Skeletal muscle satellite cell (primary cell): ENCODE measurements at regions not wholly inside any gene's neighbourhood (a gene's known extent, or its start where the extent isn't known, plus 50 kb on each side); places are given as distances from the start of the nearest gene placed in this dataset.
"Not testable (repeated sequence)": the region's sequence is repeated elsewhere in the genome, so short reads cannot be mapped to it uniquely, and the experiment has no call there.

Experiments used
- H3K27me3 ChIP-seq: 2 replicates; pipeline ENCODE4 v1.7.0; 2013; ENCODE audit warnings: low read length; ENCODE audit not compliant: control insufficient read depth, insufficient read depth
- H3K36me3 ChIP-seq: 2 replicates; pipeline ENCODE4 v1.7.0; 2013; ENCODE audit warnings: mild to moderate bottlenecking, control low read depth, low read length; ENCODE audit not compliant: insufficient read depth
- H3K4me1 ChIP-seq: 2 replicates; pipeline ENCODE4 v1.7.0; 2013; ENCODE audit warnings: low read length; ENCODE audit not compliant: control insufficient read depth, insufficient read depth
- H3K4me2 ChIP-seq: 2 replicates; pipeline ENCODE4 v1.7.0; 2013; ENCODE audit warnings: mild to moderate bottlenecking, low read length
- H3K4me3 ChIP-seq: 2 replicates; pipeline ENCODE4 v1.7.0; 2013; ENCODE audit warnings: low read length
- H3K9ac ChIP-seq: 2 replicates; pipeline ENCODE4 v1.7.0; 2013; ENCODE audit warnings: mild to moderate bottlenecking, low read depth, low read length, moderate library complexity
- H3K9me3 ChIP-seq: replicated peaks from 2 replicates; pipeline ENCODE4 v1.7.0; 2013; ENCODE audit warnings: mild to moderate bottlenecking, control low read depth, low read length

DNA sequence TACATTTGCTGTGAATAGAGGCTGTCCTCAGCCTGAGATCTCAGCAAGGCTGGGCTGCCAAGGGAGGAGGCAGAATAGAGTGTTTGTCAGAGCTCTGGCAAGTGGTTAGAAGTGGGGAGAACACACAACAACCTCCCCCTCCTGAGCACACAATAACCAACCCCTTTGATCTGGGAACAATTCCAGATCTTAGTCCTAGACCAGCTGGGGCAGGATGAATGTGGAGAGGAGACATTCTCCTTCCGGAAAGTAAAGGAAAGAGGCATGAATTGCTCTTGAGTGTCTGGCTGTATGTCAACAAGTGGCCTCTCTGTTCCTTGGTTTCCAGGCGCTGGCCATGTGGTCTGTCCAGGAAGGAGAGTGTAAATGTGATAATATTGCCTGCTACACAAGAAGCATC, 114.9 kb upstream of the TMTC4 start:
- Histone ChIP-seq H3K4me3 (no peak overlapping the region), H3K36me3 (no peaks in the 10 kb centered on the region), H3K27me3 (peaks cover 6% of the 10 kb centered on the region), H3K4me2 (no peak overlapping the region), H3K4me1 (no peaks in the 10 kb centered on the region), H3K9ac (no peak overlapping the region), H3K9me3 (no peaks in the 10 kb centered on the region)

DNA sequence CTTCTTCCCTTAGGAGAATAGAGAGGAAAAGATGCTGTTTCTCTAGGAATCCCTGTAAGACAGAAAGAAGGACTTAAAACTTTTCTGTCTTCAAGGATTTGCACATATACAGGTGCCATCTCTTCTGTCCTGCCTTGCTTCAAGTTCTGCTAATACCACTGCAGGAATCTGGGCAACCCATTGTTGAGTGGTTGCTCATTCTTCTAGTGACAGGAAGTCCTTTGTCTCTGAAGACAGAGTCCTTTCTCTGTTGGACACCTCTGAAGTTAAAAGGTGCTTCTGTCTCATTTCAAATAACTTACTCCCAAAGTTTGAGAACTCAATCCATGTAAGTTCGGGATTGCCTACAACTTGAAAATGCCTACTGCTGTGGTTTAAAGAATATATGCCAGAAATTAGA, 114.4 kb upstream of the TMTC4 start:
- no peak overlapping the region for H3K4me2 ChIP-seq
- H3K9ac ChIP-seq = no peak overlapping the region
- H3K36me3 ChIP-seq = no peaks in the 10 kb centered on the region
- peaks cover 6% of the 10 kb centered on the region for H3K27me3 ChIP-seq
- H3K9me3 ChIP-seq = no peaks in the 10 kb centered on the region
- H3K4me3 ChIP-seq = no peak overlapping the region
- H3K4me1 ChIP-seq = no peaks in the 10 kb centered on the region

DNA sequence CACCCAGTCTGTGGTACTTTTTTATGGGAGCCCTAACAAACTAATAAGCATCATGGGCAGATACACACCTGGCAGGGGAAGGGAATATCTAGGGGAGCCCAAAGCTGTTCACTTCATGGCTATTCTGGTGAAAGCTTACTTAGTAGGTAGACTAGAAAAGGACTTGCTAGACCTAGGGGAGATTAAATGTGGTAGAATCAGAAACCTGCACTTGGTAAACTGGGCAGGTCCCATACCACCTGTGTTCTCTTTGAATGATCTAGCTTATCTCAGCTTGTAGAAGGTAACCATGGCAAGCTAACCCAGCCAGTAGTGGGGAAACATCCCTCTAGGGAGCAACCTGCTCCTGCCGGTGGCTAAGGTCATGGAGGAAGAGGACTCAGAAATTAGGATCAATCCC, 113.9 kb upstream of the TMTC4 start:
- H3K9me3 ChIP-seq = no peaks in the 10 kb centered on the region
- H3K27me3 ChIP-seq = peaks cover 6% of the 10 kb centered on the region
- H3K4me1 ChIP-seq = no peaks in the 10 kb centered on the region
- no peak overlapping the region for H3K4me3 ChIP-seq
- no peaks in the 10 kb centered on the region for H3K36me3 ChIP-seq
- H3K9ac ChIP-seq = no peak overlapping the region
- H3K4me2 ChIP-seq = no peak overlapping the region

DNA sequence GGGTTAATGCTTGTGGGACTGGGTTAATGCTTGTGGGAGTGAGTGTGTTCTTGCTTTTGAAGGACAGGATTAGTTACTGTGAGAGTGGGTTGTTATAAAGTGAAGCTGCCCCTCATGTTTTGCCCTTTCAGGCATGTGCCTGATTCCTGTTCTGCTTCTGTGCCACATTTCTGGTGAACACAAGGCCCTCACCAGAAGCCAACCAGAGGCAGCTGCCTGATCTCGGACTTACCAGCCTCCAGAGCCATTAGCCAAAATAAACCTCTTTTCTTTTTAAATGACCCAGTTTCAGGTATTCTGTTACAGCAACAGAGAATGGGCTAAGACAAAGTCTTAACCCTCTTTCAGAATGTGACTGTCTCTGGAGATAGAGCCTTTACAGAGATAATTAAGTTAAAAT, 113.3 kb upstream of the TMTC4 start:
- Histone ChIP-seq H3K4me2 (no peak overlapping the region), H3K36me3 (no peaks in the 10 kb centered on the region), H3K27me3 (peaks cover 6% of the 10 kb centered on the region)

DNA sequence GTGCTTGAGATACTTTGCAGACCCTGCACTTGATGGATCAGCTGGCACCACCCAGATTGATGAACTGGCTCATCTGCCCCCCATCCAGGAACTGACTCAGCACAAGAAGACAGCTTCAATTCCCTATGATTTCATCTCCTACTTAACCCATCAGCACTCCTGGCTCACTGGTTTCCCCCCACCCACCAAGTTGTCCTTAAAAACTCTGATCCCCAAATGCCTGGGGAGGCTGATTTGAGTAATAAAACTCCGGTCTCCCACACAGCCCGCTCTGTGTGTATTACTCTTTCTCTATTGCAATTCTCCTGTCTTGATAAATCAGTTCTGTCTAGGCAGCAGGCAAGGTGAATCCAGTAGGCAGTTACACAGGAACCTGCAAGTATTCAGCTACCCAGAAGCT, 102.1 kb upstream of the TMTC4 start:
- H3K9me3 ChIP-seq, H3K4me2 ChIP-seq, H3K9ac ChIP-seq, H3K4me3 ChIP-seq, H3K27me3 ChIP-seq, H3K36me3 ChIP-seq, H3K4me1 ChIP-seq: not testable (repeated sequence)

More for the DNA sequence above, 113.3 kb upstream of the TMTC4 start:
- Histone ChIP-seq H3K9me3 (no peaks in the 10 kb centered on the region), H3K4me1 (no peaks in the 10 kb centered on the region), H3K4me3 (no peak overlapping the region), H3K9ac (no peak overlapping the region)

DNA sequence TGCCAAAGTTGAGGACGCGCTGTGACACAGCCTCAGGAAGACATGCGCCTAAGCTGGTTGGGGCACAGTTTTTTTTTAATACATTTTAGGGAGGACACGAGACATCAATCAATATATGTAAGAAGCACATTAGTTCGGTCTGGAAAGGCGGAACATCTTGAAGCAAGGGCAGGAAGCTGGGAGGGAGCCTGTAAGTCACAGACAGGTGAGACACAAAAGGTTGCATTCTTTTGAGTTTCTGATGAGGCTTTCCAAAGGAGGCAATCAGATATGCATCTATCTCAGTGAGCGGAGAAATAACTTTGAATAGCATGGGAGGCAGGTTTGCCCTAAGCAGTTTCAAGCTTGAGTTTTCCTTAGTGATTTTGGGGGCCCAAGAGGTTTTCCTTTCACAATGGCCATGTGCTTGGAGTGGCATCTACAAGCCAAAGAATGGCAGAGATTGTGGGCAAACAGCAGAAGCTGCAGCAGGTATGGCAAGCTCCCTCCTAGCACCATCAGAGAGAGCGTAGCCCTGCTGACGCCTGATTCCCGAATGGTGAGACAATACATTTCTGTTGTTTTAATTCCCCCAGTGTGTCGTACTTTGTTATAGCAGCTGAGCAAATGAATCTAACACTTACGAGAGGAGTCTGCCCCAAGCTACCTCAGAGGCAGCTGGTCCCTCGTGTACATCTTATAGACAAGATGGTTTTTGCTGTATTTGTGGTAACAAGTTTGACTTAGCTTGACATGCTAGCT, 99.5 kb upstream of the TMTC4 start:
- Histone ChIP-seq H3K9me3 (no peaks in the 10 kb centered on the region), H3K36me3 (no peaks in the 10 kb centered on the region), H3K4me2 (no peak overlapping the region)

DNA sequence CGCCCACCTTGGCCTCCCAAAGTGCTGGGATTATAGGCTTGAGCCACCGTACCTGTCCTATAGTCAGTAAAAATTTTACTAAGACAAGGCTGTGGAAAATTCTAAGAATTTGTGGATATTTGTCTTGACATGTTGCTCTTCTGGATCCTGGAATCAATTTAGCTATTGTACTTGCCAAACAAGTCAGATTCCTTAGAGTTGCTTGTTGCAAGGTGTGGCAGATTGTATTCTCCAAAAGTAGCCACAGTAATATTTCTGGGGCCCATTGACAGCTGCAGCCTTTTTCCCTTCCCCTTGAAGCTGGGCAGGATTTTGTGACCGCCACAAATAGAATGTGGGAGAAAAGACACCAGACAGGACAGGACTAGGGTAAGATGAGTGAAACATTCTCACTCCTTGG, 98.8 kb upstream of the TMTC4 start:
- no peaks in the 10 kb centered on the region for H3K4me1 ChIP-seq
- no peaks in the 10 kb centered on the region for H3K36me3 ChIP-seq
- no peak overlapping the region for H3K4me2 ChIP-seq
- H3K4me3 ChIP-seq = no peak overlapping the region
- H3K9me3 ChIP-seq = no peaks in the 10 kb centered on the region
- no peak overlapping the region for H3K9ac ChIP-seq
- no peaks in the 10 kb centered on the region for H3K27me3 ChIP-seq

More for the DNA sequence above, 99.5 kb upstream of the TMTC4 start:
- H3K4me3 ChIP-seq = no peak overlapping the region
- no peak overlapping the region for H3K9ac ChIP-seq
- no peaks in the 10 kb centered on the region for H3K4me1 ChIP-seq
- H3K27me3 ChIP-seq = no peaks in the 10 kb centered on the region

DNA sequence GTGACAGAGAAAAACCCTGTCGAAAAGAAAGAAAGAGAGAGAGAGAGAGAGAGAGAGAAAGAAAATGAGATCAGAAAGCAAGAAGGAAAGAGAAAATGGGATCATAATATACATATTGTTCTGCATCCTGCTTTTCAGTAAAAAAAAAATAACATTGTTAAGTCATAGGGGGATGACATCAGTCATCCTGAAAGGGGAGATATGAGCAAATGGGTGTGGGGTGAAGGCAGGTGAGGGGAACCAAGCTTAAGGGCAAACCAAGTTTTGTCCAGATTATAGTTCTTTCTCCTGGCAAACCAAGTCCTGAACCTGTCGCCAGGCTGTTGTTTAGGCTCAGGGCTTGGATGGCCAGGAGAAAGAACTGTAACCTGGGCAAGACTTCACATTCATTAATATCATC, 92.6 kb upstream of the TMTC4 start:
- no peaks in the 10 kb centered on the region for H3K4me1 ChIP-seq
- no peak overlapping the region for H3K4me2 ChIP-seq
- no peaks in the 10 kb centered on the region for H3K36me3 ChIP-seq
- H3K9ac ChIP-seq = no peak overlapping the region
- no peaks in the 10 kb centered on the region for H3K9me3 ChIP-seq
- no peak overlapping the region for H3K4me3 ChIP-seq
- no peaks in the 10 kb centered on the region for H3K27me3 ChIP-seq

DNA sequence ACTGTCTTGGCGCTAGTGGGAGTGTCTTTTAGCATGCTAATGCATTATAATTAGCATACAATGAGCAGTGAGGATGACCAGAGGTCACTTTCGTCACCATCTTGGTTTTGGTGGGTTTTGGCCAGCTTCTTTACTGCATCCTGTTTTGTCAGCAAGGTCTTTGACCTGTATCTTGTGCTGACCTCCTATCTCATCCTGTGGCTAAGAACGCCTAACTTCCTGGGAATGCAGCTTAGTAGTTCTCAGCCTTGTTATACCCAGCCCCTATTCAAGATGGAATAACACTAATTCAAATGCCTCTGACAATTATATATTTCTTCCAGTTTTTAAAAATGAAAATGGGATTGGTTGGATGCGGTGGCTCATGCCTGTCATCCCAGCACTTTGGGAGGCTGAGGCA, 92.0 kb upstream of the TMTC4 start:
- not testable (repeated sequence) for H3K4me3 ChIP-seq, H3K4me2 ChIP-seq, H3K9me3 ChIP-seq, H3K4me1 ChIP-seq, H3K36me3 ChIP-seq, H3K9ac ChIP-seq, H3K27me3 ChIP-seq

DNA sequence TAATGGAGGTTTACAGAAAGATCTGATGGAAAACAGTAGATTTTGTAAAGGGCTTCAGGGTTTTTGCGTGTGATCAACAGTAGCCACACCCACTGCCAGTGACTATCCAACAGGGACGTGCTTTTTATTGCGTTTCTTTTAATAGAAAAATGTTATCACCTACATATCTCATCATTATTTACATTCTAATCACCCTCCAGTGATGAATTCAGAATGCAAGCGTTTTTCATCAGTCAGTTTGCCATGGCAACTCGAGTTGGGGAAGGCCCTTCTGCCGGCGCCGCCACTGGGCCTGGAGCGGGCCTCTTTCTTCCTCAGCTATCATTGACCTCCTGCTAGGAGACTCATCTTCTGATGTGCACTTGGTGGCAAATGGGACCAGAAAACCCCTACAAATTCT, 90.3 kb upstream of the TMTC4 start:
- no peak overlapping the region for H3K9ac ChIP-seq
- H3K36me3 ChIP-seq = no peaks in the 10 kb centered on the region
- no peaks in the 10 kb centered on the region for H3K9me3 ChIP-seq
- no peak overlapping the region for H3K4me3 ChIP-seq
- H3K27me3 ChIP-seq = no peaks in the 10 kb centered on the region
- no peak overlapping the region for H3K4me2 ChIP-seq
- no peaks in the 10 kb centered on the region for H3K4me1 ChIP-seq

DNA sequence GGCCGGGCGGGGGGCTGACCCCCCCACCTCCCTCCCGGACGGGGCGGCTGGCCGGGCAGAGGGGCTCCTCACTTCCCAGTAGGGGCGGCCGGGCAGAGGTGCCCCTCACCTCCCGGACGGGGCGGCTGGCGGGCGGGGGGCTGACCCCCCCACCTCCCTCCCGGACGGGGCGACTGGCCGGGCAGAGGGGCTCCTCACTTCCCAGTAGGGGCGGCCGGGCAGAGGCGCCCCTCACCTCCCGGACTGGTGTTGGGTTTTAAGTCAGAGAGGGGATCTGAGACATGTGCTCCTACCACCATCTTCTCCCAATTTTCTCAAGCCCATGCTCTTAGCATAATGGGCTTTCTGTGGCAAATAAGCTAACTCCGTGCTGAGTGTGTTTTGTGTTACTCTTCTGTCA, 87.5 kb upstream of the TMTC4 start:
- not testable (repeated sequence) for H3K4me1 ChIP-seq, H3K9me3 ChIP-seq, H3K4me2 ChIP-seq, H3K9ac ChIP-seq, H3K4me3 ChIP-seq, H3K27me3 ChIP-seq, H3K36me3 ChIP-seq

DNA sequence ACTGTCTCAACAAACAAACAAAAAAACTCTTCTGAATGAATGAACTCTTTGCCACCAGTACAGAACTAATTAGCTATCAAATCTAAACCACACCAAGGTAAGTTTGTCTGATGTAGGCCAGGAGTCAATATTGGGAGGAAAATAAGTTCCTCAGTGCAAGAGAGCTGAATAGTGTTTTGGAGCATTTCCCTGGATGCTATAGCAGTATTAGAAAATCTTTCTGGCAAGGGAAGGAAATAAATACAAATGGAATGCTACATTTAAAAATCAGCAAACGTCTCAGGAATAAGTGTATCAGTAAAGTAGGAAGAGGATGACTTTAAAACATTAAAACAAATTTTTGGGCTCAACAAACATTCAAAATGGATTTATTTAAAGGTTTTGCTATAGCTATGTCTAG, 81.3 kb upstream of the TMTC4 start:
- Histone ChIP-seq H3K36me3 (no peaks in the 10 kb centered on the region), H3K9ac (no peak overlapping the region), H3K4me3 (no peak overlapping the region), H3K9me3 (no peaks in the 10 kb centered on the region), H3K4me2 (no peak overlapping the region), H3K4me1 (no peaks in the 10 kb centered on the region), H3K27me3 (peaks cover 6% of the 10 kb centered on the region)
